ENCODE measurements at regions not wholly inside any gene's neighbourhood (a gene's known extent, or its start where the extent isn't known, plus 50 kb on each side); places are given as distances from the start of the nearest gene placed in this dataset.

- POLR2A ChIA-PET: no interaction called here
- no peak for DNase-seq
- Mint-ChIP-seq H3K36me3 (no peaks in the 10 kb centered on the region), H3K4me1 (no peaks in the 10 kb centered on the region), H3K27me3 (peaks cover 0 to 3% of the 10 kb centered on the region in 2 donors), H3K27ac (peak overlapping the region in 1 of 8 donors; percentile 87), H3K9me3 (peaks cover 0 to 12% (median 4%) of the 10 kb centered on the region in 5 donors), H3K4me3 (no peak overlapping the region)
- H3K27me3 ChIP-seq (ENCODE audit: insufficient read depth, low read length, poor library complexity, severe bottlenecking): no peaks in the 10 kb centered on the region
- H3K4me3 ChIP-seq (ENCODE audit: low read length): no peak overlapping the region
- no peaks in the 10 kb centered on the region for H3K4me1 ChIP-seq (ENCODE audit: insufficient read depth, low read length)
- no peaks in the 10 kb centered on the region for H3K9me3 ChIP-seq (ENCODE audit: low read length)
- H3K36me3 ChIP-seq (ENCODE audit: insufficient read depth, low read length): no peaks in the 10 kb centered on the region
- no peak overlapping the region for H3K27ac ChIP-seq (ENCODE audit: low read depth, low read length)
- CTCF ChIA-PET: no interaction called here
Measured at GRCh38 chr4:11636031-11636430, 207.3 kb upstream of the HS3ST1 start.

DNA sequence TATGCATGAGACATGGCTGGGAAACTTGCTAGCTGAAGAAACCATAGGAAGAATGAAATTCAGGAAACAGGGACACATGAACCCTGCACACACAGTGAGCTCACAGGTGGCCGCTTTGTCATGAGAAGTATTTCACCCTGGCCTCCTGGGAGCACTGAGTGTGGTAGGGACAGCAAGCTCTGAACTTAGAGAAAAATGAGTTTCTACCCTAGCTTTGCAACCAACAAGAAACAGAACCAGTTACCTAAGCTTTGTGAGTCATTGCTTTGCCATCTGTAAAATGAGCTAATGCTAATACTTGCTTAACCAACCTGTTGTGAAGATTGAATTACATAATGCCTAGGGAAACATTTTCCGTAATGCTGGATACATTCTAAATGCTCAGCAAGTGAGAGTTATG is 206.6 kb upstream of the HS3ST1 start:
- no peaks in the 10 kb centered on the region for H3K4me1 ChIP-seq (ENCODE audit: insufficient read depth, low read length)
- Mint-ChIP-seq H3K27ac (peak overlapping the region in 1 of 8 donors; percentile 15), H3K4me3 (no peak overlapping the region), H3K27me3 (peaks cover 0 to 3% of the 10 kb centered on the region in 2 donors), H3K36me3 (no peaks in the 10 kb centered on the region), H3K9me3 (peaks cover 0 to 12% (median 4%) of the 10 kb centered on the region in 5 donors), H3K4me1 (no peaks in the 10 kb centered on the region)
- no peaks in the 10 kb centered on the region for H3K9me3 ChIP-seq (ENCODE audit: low read length)
- ChIA-PET POLR2A (no interaction called here), CTCF (no interaction called here)
- H3K27ac ChIP-seq (ENCODE audit: low read depth, low read length): no peak overlapping the region
- H3K27me3 ChIP-seq (ENCODE audit: insufficient read depth, low read length, poor library complexity, severe bottlenecking): no peaks in the 10 kb centered on the region
- no peak for DNase-seq
- H3K4me3 ChIP-seq (ENCODE audit: low read length): no peak overlapping the region
- no peaks in the 10 kb centered on the region for H3K36me3 ChIP-seq (ENCODE audit: insufficient read depth, low read length)

DNA sequence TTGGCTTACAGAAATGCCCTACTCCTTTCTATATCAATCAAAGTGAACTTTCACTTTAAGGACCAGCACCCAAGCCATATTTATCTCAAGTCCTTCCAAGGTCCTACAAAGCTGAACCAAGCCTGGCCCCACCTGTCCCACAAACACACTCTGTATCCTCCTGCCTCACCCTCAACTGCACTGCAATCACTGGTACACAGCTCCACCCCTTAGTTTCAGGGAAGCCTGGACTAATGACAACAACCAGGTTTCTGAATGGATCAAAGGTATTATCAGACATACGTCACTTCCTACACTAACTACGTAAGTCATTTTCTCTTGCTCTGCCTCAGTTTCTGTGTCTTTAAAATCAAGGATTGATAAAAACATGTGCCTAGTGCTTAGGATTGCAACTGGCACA is 205.6 kb upstream of the HS3ST1 start:
- peaks cover 0 to 7% (median 4%) of the 10 kb centered on the region in 5 donors for H3K9me3 Mint-ChIP-seq
- H3K27me3 Mint-ChIP-seq: no peaks in the 10 kb centered on the region
- Histone ChIP-seq H3K27me3 (ENCODE audit: insufficient read depth, low read length, poor library complexity, severe bottlenecking) (no peaks in the 10 kb centered on the region), H3K4me1 (ENCODE audit: insufficient read depth, low read length) (no peaks in the 10 kb centered on the region), H3K9me3 (ENCODE audit: low read length) (no peaks in the 10 kb centered on the region), H3K4me3 (ENCODE audit: low read length) (no peak overlapping the region), H3K27ac (ENCODE audit: low read depth, low read length) (no peak overlapping the region), H3K36me3 (ENCODE audit: insufficient read depth, low read length) (no peaks in the 10 kb centered on the region)
- H3K4me3 Mint-ChIP-seq: no peak overlapping the region
- ChIA-PET POLR2A (no interaction called here), CTCF (no interaction called here)
- no peak overlapping the region for H3K27ac Mint-ChIP-seq
- no peak for DNase-seq
- H3K4me1 Mint-ChIP-seq: no peaks in the 10 kb centered on the region
- H3K36me3 Mint-ChIP-seq: no peaks in the 10 kb centered on the region

DNA sequence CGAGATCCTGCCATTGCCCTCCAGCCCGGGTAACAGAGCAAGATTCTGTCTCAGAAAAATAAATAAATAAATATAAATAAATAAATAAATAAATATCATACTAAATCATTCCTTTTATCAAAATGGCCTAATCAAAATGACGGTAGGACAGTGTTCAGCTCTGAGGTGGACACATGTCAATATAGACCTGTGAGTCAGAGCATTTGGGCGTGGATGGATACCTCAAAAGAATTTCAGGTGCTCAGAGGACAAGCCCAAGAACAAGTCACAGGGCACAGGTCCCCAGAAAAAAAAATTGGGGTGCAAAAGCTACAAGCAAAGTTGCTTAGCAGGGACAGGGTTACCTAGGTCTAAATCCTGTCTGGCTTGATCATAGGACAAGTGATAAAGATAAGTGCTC is 204.7 kb upstream of the HS3ST1 start:
- Histone ChIP-seq H3K4me3 (ENCODE audit: low read length) (no peak overlapping the region), H3K27me3 (ENCODE audit: insufficient read depth, low read length, poor library complexity, severe bottlenecking) (no peaks in the 10 kb centered on the region), H3K36me3 (ENCODE audit: insufficient read depth, low read length) (no peaks in the 10 kb centered on the region), H3K27ac (ENCODE audit: low read depth, low read length) (no peak overlapping the region), H3K4me1 (ENCODE audit: insufficient read depth, low read length) (no peaks in the 10 kb centered on the region), H3K9me3 (ENCODE audit: low read length) (no peaks in the 10 kb centered on the region)
- Mint-ChIP-seq H3K4me1 (no peaks in the 10 kb centered on the region), H3K27ac (no peak overlapping the region), H3K27me3 (no peaks in the 10 kb centered on the region), H3K9me3 (peaks cover 0 to 2% (median 0%) of the 10 kb centered on the region in 5 donors), H3K4me3 (no peak overlapping the region), H3K36me3 (no peaks in the 10 kb centered on the region)
- CTCF ChIA-PET: no interaction called here
- POLR2A ChIA-PET: no interaction called here
- DNase-seq: no peak

DNA sequence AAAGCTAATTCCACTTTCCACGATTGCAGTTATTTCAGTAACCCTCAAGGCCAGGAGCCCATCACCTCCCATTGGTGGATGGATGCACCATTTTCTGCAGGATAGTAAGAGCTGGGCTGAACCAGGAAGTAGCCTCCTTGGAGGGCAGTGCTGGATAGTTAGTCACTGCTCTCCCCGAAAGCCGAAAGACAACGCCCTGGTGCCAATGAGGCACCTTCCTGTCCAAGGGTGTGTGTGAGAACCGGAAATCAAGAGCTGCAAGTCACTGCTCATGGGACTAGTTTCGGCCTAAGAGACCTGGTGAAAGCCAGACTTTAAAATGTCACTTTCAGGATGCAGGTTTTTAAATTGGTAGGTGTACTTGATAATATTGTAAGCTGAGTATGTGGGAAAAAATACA is 203.8 kb upstream of the HS3ST1 start:
- Histone ChIP-seq H3K4me1 (ENCODE audit: insufficient read depth, low read length) (no peaks in the 10 kb centered on the region), H3K27ac (ENCODE audit: low read depth, low read length) (no peak overlapping the region), H3K4me3 (ENCODE audit: low read length) (no peak overlapping the region), H3K9me3 (ENCODE audit: low read length) (no peaks in the 10 kb centered on the region), H3K27me3 (ENCODE audit: insufficient read depth, low read length, poor library complexity, severe bottlenecking) (no peaks in the 10 kb centered on the region), H3K36me3 (ENCODE audit: insufficient read depth, low read length) (no peaks in the 10 kb centered on the region)
- CTCF ChIA-PET: no interaction called here
- H3K9me3 Mint-ChIP-seq: peaks cover 0 to 2% (median 0%) of the 10 kb centered on the region in 5 donors
- DNase-seq: no peak
- no peak overlapping the region for H3K4me3 Mint-ChIP-seq
- H3K36me3 Mint-ChIP-seq: no peaks in the 10 kb centered on the region
- no peaks in the 10 kb centered on the region for H3K4me1 Mint-ChIP-seq
- H3K27ac Mint-ChIP-seq: no peak overlapping the region
- no peaks in the 10 kb centered on the region for H3K27me3 Mint-ChIP-seq
- POLR2A ChIA-PET: no interaction called here

- Mint-ChIP-seq H3K4me3 (no peak overlapping the region), H3K36me3 (no peaks in the 10 kb centered on the region), H3K9me3 (peaks cover 0 to 2% (median 0%) of the 10 kb centered on the region in 5 donors), H3K27me3 (peaks cover 2 to 4% of the 10 kb centered on the region in 2 donors), H3K27ac (no peak overlapping the region), H3K4me1 (no peaks in the 10 kb centered on the region)
- Histone ChIP-seq H3K36me3 (ENCODE audit: insufficient read depth, low read length) (no peaks in the 10 kb centered on the region), H3K9me3 (ENCODE audit: low read length) (no peaks in the 10 kb centered on the region), H3K4me3 (ENCODE audit: low read length) (no peak overlapping the region), H3K27me3 (ENCODE audit: insufficient read depth, low read length, poor library complexity, severe bottlenecking) (no peaks in the 10 kb centered on the region), H3K27ac (ENCODE audit: low read depth, low read length) (no peak overlapping the region), H3K4me1 (ENCODE audit: insufficient read depth, low read length) (no peaks in the 10 kb centered on the region)
- POLR2A ChIA-PET: no interaction called here
- DNase-seq: no peak
- CTCF ChIA-PET: no interaction called here
Measured at GRCh38 chr4:11632025-11632424, 203.3 kb upstream of the HS3ST1 start.

GRCh38 chr4:11631416-11631815 is 202.7 kb upstream of the HS3ST1 start:
- ChIA-PET CTCF (no interaction called here), POLR2A (no interaction called here)
- peaks cover 2 to 7% of the 10 kb centered on the region in 2 donors for H3K27me3 Mint-ChIP-seq
- H3K27ac ChIP-seq (ENCODE audit: low read depth, low read length): no peak overlapping the region
- DNase-seq: no peak
- H3K36me3 Mint-ChIP-seq: no peaks in the 10 kb centered on the region
- H3K36me3 ChIP-seq (ENCODE audit: insufficient read depth, low read length): no peaks in the 10 kb centered on the region
- H3K9me3 Mint-ChIP-seq: peaks cover 0 to 2% (median 0%) of the 10 kb centered on the region in 5 donors
- no peaks in the 10 kb centered on the region for H3K27me3 ChIP-seq (ENCODE audit: insufficient read depth, low read length, poor library complexity, severe bottlenecking)
- H3K4me3 ChIP-seq (ENCODE audit: low read length): no peak overlapping the region
- H3K9me3 ChIP-seq (ENCODE audit: low read length): no peaks in the 10 kb centered on the region
- no peak overlapping the region for H3K27ac Mint-ChIP-seq
- H3K4me1 Mint-ChIP-seq: no peaks in the 10 kb centered on the region
- no peak overlapping the region for H3K4me3 Mint-ChIP-seq
- H3K4me1 ChIP-seq (ENCODE audit: insufficient read depth, low read length): no peaks in the 10 kb centered on the region

DNA sequence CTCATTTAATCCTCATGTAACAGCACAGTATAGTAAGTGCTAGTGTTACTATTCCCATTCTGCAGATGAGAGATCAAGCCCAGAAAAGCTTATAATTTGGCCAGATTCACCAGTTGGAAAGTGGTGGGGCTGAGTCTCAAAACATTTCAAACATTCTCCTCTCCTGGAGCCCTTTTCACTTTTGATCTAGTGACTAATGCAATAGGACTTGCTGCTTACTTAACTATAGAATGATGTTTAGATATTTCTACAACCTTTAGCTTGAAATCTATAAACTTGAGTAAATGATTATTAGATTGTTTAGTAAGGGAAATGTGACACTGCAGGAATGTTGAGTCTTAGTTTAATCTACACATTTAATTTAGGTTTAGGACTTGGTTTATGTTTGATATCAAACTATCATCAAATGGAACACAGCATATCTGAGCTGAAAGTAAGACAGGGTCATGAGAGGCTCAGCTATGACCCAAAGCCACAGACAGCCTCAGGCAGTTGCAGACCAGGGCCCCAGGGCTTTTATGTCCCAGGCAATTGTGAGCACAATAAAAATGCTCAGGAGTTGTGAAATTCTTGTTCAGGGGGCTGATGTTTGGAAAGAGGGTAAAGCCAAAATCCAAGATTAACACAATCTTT is 199.5 kb upstream of the HS3ST1 start:
- no peak overlapping the region for H3K4me3 Mint-ChIP-seq
- no peaks in the 10 kb centered on the region for H3K36me3 Mint-ChIP-seq
- H3K36me3 ChIP-seq (ENCODE audit: insufficient read depth, low read length): no peaks in the 10 kb centered on the region
- H3K27ac ChIP-seq (ENCODE audit: low read depth, low read length): no peak overlapping the region
- H3K4me3 ChIP-seq (ENCODE audit: low read length): no peak overlapping the region
- peaks cover 2 to 10% of the 10 kb centered on the region in 2 donors for H3K27me3 Mint-ChIP-seq
- ChIA-PET POLR2A (no interaction called here), CTCF (no interaction called here)
- no peaks in the 10 kb centered on the region for H3K4me1 ChIP-seq (ENCODE audit: insufficient read depth, low read length)
- H3K27ac Mint-ChIP-seq: no peak overlapping the region
- H3K9me3 ChIP-seq (ENCODE audit: low read length): no peaks in the 10 kb centered on the region
- no peaks in the 10 kb centered on the region for H3K27me3 ChIP-seq (ENCODE audit: insufficient read depth, low read length, poor library complexity, severe bottlenecking)
- no peaks in the 10 kb centered on the region for H3K9me3 Mint-ChIP-seq
- no peak for DNase-seq
- no peaks in the 10 kb centered on the region for H3K4me1 Mint-ChIP-seq

- H3K27me3 ChIP-seq (ENCODE audit: insufficient read depth, low read length, poor library complexity, severe bottlenecking): no peaks in the 10 kb centered on the region
- Mint-ChIP-seq H3K27ac (no peak overlapping the region), H3K4me1 (no peaks in the 10 kb centered on the region), H3K36me3 (no peaks in the 10 kb centered on the region), H3K9me3 (no peaks in the 10 kb centered on the region), H3K27me3 (peaks cover 2 to 10% of the 10 kb centered on the region in 2 donors), H3K4me3 (no peak overlapping the region)
- H3K4me3 ChIP-seq (ENCODE audit: low read length): no peak overlapping the region
- ChIA-PET POLR2A (no interaction called here), CTCF (no interaction called here)
- H3K9me3 ChIP-seq (ENCODE audit: low read length): no peaks in the 10 kb centered on the region
- H3K4me1 ChIP-seq (ENCODE audit: insufficient read depth, low read length): no peaks in the 10 kb centered on the region
- no peak for DNase-seq
- H3K27ac ChIP-seq (ENCODE audit: low read depth, low read length): no peak overlapping the region
- no peaks in the 10 kb centered on the region for H3K36me3 ChIP-seq (ENCODE audit: insufficient read depth, low read length)
Measured at GRCh38 chr4:11626066-11626465, 197.4 kb upstream of the HS3ST1 start.
